Left ventricle myocardium inferior (tissue), 1 donor: ENCODE measurements at regions not wholly inside any gene's neighbourhood (a gene's known extent, or its start where the extent isn't known, plus 50 kb on each side); places are given as distances from the start of the nearest gene placed in this dataset.

Experiments
- DNase-seq: peaks from one replicate; pipeline ENCODE4 v3.0.0-alpha.2; 2020
- H3K27ac ChIP-seq: fragments of 200-600 bp; replicated peaks from 2 replicates; pipeline ENCODE4 v1.8.0; 2021
- H3K27me3 ChIP-seq: fragments of 200-600 bp; 2 replicates; pipeline ENCODE4 v1.8.0; 2021; ENCODE audit warnings: low read depth
- H3K36me3 ChIP-seq: fragments of 200-600 bp; 2 replicates; pipeline ENCODE4 v1.8.0; 2021
- H3K4me1 ChIP-seq: fragments of 200-600 bp; 2 replicates; pipeline ENCODE4 v1.8.0; 2021
- H3K4me3 ChIP-seq: fragments of 200-600 bp; 2 replicates; pipeline ENCODE4 v1.8.0; 2021; ENCODE audit warnings: mild to moderate bottlenecking, moderate library complexity
- H3K9me3 ChIP-seq: fragments of 200-600 bp; replicated peaks from 2 replicates; pipeline ENCODE4 v1.8.0; 2021
- intact Hi-C: fragments of 100-400 bp; cut with micrococcal nuclease; formaldehyde crosslinking; loops from one replicate; pipeline ENCODE4 v1.11.0; 2022
- TF ChIP-seq, protein P1 (sequence below): fragments of 200-600 bp; IDR thresholded peaks from 2 replicates; pipeline ENCODE4 v1.8.0; 2021; ENCODE audit warnings: antibody characterized with exemption, mild to moderate bottlenecking, borderline replicate concordance
- donor health status: DM: no; HTN: yes; CAD: no; lungs with severe emphysema.

GRCh38 chr3:80836395-80836794, 925.0 kb downstream of the GBE1 start:
- Histone ChIP-seq H3K4me1 (no peaks in the 10 kb centered on the region), H3K36me3 (no peaks in the 10 kb centered on the region), H3K27ac (no peak overlapping the region), H3K4me3 (no peak overlapping the region), H3K27me3 (no peaks in the 10 kb centered on the region), H3K9me3 (peaks cover 30% of the 10 kb centered on the region)
- TF ChIP-seq, protein P1, sequence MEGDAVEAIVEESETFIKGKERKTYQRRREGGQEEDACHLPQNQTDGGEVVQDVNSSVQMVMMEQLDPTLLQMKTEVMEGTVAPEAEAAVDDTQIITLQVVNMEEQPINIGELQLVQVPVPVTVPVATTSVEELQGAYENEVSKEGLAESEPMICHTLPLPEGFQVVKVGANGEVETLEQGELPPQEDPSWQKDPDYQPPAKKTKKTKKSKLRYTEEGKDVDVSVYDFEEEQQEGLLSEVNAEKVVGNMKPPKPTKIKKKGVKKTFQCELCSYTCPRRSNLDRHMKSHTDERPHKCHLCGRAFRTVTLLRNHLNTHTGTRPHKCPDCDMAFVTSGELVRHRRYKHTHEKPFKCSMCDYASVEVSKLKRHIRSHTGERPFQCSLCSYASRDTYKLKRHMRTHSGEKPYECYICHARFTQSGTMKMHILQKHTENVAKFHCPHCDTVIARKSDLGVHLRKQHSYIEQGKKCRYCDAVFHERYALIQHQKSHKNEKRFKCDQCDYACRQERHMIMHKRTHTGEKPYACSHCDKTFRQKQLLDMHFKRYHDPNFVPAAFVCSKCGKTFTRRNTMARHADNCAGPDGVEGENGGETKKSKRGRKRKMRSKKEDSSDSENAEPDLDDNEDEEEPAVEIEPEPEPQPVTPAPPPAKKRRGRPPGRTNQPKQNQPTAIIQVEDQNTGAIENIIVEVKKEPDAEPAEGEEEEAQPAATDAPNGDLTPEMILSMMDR, result no peak
- intact Hi-C loops, result no loop called here
- DNase-seq, result no peak

DNA sequence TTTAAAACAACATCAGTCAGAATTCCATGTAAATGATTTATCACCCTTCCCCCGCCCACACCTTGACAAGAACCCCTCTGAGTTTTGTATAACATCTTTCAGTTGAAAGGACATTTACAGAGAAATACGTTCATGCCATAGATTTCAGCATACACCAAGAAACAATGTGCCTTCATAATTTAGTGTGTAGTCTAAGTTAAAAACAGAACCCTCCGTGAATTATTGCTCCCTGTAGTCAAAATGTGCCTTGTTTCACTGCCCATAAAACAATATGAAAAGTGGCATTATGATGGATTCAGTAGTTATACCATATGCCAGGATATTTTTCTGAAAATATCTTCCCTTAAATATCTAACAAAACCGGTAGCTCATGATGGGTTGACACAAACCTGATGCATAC, 953.9 kb downstream of the GBE1 start:
- Histone ChIP-seq H3K36me3 (no peaks in the 10 kb centered on the region), H3K9me3 (peaks cover 5% of the 10 kb centered on the region), H3K27ac (no peak overlapping the region), H3K4me1 (no peaks in the 10 kb centered on the region), H3K4me3 (no peak overlapping the region), H3K27me3 (no peaks in the 10 kb centered on the region)
- intact Hi-C loops, result no loop called here
- DNase-seq, result no peak
- TF ChIP-seq, protein P1, result no peak

DNA sequence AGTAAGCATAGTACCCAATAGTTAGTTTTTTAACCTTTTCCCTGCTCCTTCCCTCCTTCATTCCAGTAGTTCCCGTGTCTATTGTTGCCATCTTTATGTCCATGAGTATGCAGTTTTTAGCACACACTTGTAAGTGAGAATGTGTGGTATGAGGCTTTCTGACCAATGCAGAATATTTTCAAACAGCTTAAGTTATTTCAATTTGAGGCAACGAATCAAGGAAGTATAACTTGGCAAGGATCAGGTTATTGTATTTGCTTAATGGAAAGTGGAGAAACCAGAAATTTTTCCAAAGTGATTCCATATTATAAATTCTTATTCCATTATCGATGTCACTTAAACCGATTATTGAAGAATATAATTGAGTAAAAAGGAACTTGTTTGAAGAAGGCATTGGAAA, 954.8 kb downstream of the GBE1 start:
- Histone ChIP-seq H3K36me3 (no peaks in the 10 kb centered on the region), H3K9me3 (peaks cover 5% of the 10 kb centered on the region), H3K27me3 (no peaks in the 10 kb centered on the region), H3K4me3 (no peak overlapping the region), H3K4me1 (no peaks in the 10 kb centered on the region), H3K27ac (no peak overlapping the region)
- TF ChIP-seq, protein P1, result no peak
- intact Hi-C loops, result no loop called here
- DNase-seq, result no peak

- Histone ChIP-seq H3K9me3 (peaks cover 13% of the 10 kb centered on the region), H3K4me1 (no peaks in the 10 kb centered on the region), H3K36me3 (no peaks in the 10 kb centered on the region), H3K4me3 (no peak overlapping the region), H3K27me3 (no peaks in the 10 kb centered on the region), H3K27ac (no peak overlapping the region)
- no peak for DNase-seq
- intact Hi-C loops, result no loop called here
- TF ChIP-seq, protein P1, result no peak
These were observed 972.5 kb downstream of the GBE1 start for GRCh38 chr3:80788914-80789313.

GRCh38 chr3:80785875-80786274, 975.6 kb downstream of the GBE1 start:
- Histone ChIP-seq H3K27ac (no peak overlapping the region), H3K9me3 (peaks cover 2% of the 10 kb centered on the region), H3K4me1 (no peaks in the 10 kb centered on the region), H3K27me3 (no peaks in the 10 kb centered on the region), H3K36me3 (no peaks in the 10 kb centered on the region), H3K4me3 (no peak overlapping the region)
- intact Hi-C loops, result no loop called here
- no peak for DNase-seq
- TF ChIP-seq, protein P1, result no peak

- H3K27me3 ChIP-seq, result no peaks in the 10 kb centered on the region
- TF ChIP-seq, protein P1, result no peak
- no peak overlapping the region for H3K4me3 ChIP-seq
- no peak for DNase-seq
- no peaks in the 10 kb centered on the region for H3K4me1 ChIP-seq
- peaks cover 2% of the 10 kb centered on the region for H3K9me3 ChIP-seq
- H3K36me3 ChIP-seq, result no peaks in the 10 kb centered on the region
- no peak overlapping the region for H3K27ac ChIP-seq
- intact Hi-C loops, result no loop called here
These were observed 976.0 kb downstream of the GBE1 start for GRCh38 chr3:80785475-80785874.
